Activated CD4-positive, alpha-beta T cell treated with anti-CD3 and anti-CD28 coated beads, Interleukin-2, amount 10 ng/mL, durations not matched to agents 24 days and 14 days (primary cell): ENCODE measurements at regions not wholly inside any gene's neighbourhood (a gene's known extent, or its start where the extent isn't known, plus 50 kb on each side); places are given as distances from the start of the nearest gene placed in this dataset.

ENCODE experiments used
- DNase-seq: peaks from one replicate; pipeline ENCODE4 v3.0.0; 2022
- H3K27ac Mint-ChIP-seq: one replicate; pipeline ENCODE4 v1.8.0; 2022; ENCODE audit warnings: mild to moderate bottlenecking, mixed read lengths
- H3K27me3 Mint-ChIP-seq: one replicate; pipeline ENCODE4 v1.8.0; 2022; ENCODE audit warnings: mixed read lengths
- H3K36me3 Mint-ChIP-seq: one replicate; pipeline ENCODE4 v1.8.0; 2022; ENCODE audit warnings: low read depth, mild to moderate bottlenecking, mixed read lengths
- H3K4me1 Mint-ChIP-seq: one replicate; pipeline ENCODE4 v1.8.0; 2021; ENCODE audit warnings: mixed read lengths
- H3K4me3 Mint-ChIP-seq: one replicate; pipeline ENCODE4 v1.8.0; 2022; ENCODE audit warnings: mild to moderate bottlenecking, moderate library complexity, mixed read lengths
- H3K9me3 Mint-ChIP-seq: one replicate; pipeline ENCODE4 v1.8.0; 2021; ENCODE audit warnings: mixed read lengths
- intact Hi-C: fragments of 100-400 bp; cut with micrococcal nuclease; formaldehyde crosslinking; loops from one replicate; pipeline ENCODE4 v1.15.1; 2023

- no peaks in the 10 kb centered on the region for H3K9me3 Mint-ChIP-seq
- H3K36me3 Mint-ChIP-seq, result no peaks in the 10 kb centered on the region
- intact Hi-C loops, result no loop called here
- no peak for DNase-seq
- no peak overlapping the region for H3K4me3 Mint-ChIP-seq
- H3K27me3 Mint-ChIP-seq, result no peaks in the 10 kb centered on the region
- no peaks in the 10 kb centered on the region for H3K4me1 Mint-ChIP-seq
- H3K27ac Mint-ChIP-seq, result no peak overlapping the region
These were observed 135.0 kb downstream of the FOXA2 start for GRCh38 chr20:22449188-22449973.

GRCh38 chr20:22447447-22447778 lies 137.0 kb downstream of the FOXA2 start:
- no peaks in the 10 kb centered on the region for H3K27me3 Mint-ChIP-seq
- intact Hi-C loops, result no loop called here
- no peaks in the 10 kb centered on the region for H3K36me3 Mint-ChIP-seq
- H3K9me3 Mint-ChIP-seq, result no peaks in the 10 kb centered on the region
- H3K27ac Mint-ChIP-seq, result no peak overlapping the region
- DNase-seq, result no peak
- H3K4me1 Mint-ChIP-seq, result no peaks in the 10 kb centered on the region
- no peak overlapping the region for H3K4me3 Mint-ChIP-seq

GRCh38 chr20:22446613-22447446 lies 137.5 kb downstream of the FOXA2 start:
- Mint-ChIP-seq H3K36me3 (no peaks in the 10 kb centered on the region), H3K9me3 (no peaks in the 10 kb centered on the region), H3K27me3 (no peaks in the 10 kb centered on the region), H3K4me1 (no peaks in the 10 kb centered on the region), H3K4me3 (no peak overlapping the region), H3K27ac (no peak overlapping the region)
- intact Hi-C loops, result no loop called here
- no peak for DNase-seq

GRCh38 chr20:22442318-22442717 lies 142.1 kb downstream of the FOXA2 start:
- Mint-ChIP-seq H3K27me3 (peaks cover 1% of the 10 kb centered on the region), H3K27ac (no peak overlapping the region), H3K4me1 (no peaks in the 10 kb centered on the region), H3K36me3 (no peaks in the 10 kb centered on the region), H3K9me3 (no peaks in the 10 kb centered on the region), H3K4me3 (no peak overlapping the region)
- no peak for DNase-seq
- intact Hi-C loops, result no loop called here

GRCh38 chr20:22438926-22439325 lies 145.4 kb downstream of the FOXA2 start:
- H3K4me3 Mint-ChIP-seq, result no peak overlapping the region
- intact Hi-C loops, result no loop called here
- H3K27ac Mint-ChIP-seq, result no peak overlapping the region
- no peaks in the 10 kb centered on the region for H3K9me3 Mint-ChIP-seq
- no peaks in the 10 kb centered on the region for H3K4me1 Mint-ChIP-seq
- peaks cover 2% of the 10 kb centered on the region for H3K27me3 Mint-ChIP-seq
- DNase-seq, result no peak
- H3K36me3 Mint-ChIP-seq, result no peaks in the 10 kb centered on the region

GRCh38 chr20:22438346-22438745 lies 146.0 kb downstream of the FOXA2 start:
- no peak overlapping the region for H3K27ac Mint-ChIP-seq
- no peaks in the 10 kb centered on the region for H3K36me3 Mint-ChIP-seq
- DNase-seq, result no peak
- H3K27me3 Mint-ChIP-seq, result peaks cover 2% of the 10 kb centered on the region
- no peak overlapping the region for H3K4me3 Mint-ChIP-seq
- intact Hi-C loops, result no loop called here
- no peaks in the 10 kb centered on the region for H3K9me3 Mint-ChIP-seq
- no peaks in the 10 kb centered on the region for H3K4me1 Mint-ChIP-seq

- no peak overlapping the region for H3K27ac Mint-ChIP-seq
- no peaks in the 10 kb centered on the region for H3K36me3 Mint-ChIP-seq
- peaks cover 2% of the 10 kb centered on the region for H3K27me3 Mint-ChIP-seq
- DNase-seq, result no peak
- no peak overlapping the region for H3K4me3 Mint-ChIP-seq
- intact Hi-C loops, result no loop called here
- H3K4me1 Mint-ChIP-seq, result no peaks in the 10 kb centered on the region
- no peaks in the 10 kb centered on the region for H3K9me3 Mint-ChIP-seq
These were observed 147.0 kb downstream of the FOXA2 start for GRCh38 chr20:22437354-22437753.

- intact Hi-C loops, result no loop called here
- H3K4me1 Mint-ChIP-seq, result no peaks in the 10 kb centered on the region
- H3K27me3 Mint-ChIP-seq, result no peaks in the 10 kb centered on the region
- no peak for DNase-seq
- no peak overlapping the region for H3K27ac Mint-ChIP-seq
- no peak overlapping the region for H3K4me3 Mint-ChIP-seq
- no peaks in the 10 kb centered on the region for H3K9me3 Mint-ChIP-seq
- H3K36me3 Mint-ChIP-seq, result no peaks in the 10 kb centered on the region
These were observed 153.0 kb downstream of the FOXA2 start for GRCh38 chr20:22431419-22431818.

GRCh38 chr20:22430746-22431168 lies 153.6 kb downstream of the FOXA2 start:
- intact Hi-C loops, result no loop called here
- no peaks in the 10 kb centered on the region for H3K36me3 Mint-ChIP-seq
- H3K27ac Mint-ChIP-seq, result no peak overlapping the region

GRCh38 chr20:22430154-22430745 lies 154.1 kb downstream of the FOXA2 start:
- DNase-seq, result no peak
- Mint-ChIP-seq H3K9me3 (no peaks in the 10 kb centered on the region), H3K27me3 (no peaks in the 10 kb centered on the region), H3K4me1 (no peaks in the 10 kb centered on the region), H3K4me3 (no peak overlapping the region), H3K27ac (no peak overlapping the region), H3K36me3 (no peaks in the 10 kb centered on the region)
- intact Hi-C loops, result no loop called here

More at GRCh38 chr20:22430746-22431168, 153.6 kb downstream of the FOXA2 start:
- DNase-seq, result no peak
- H3K9me3 Mint-ChIP-seq, result no peaks in the 10 kb centered on the region
- no peaks in the 10 kb centered on the region for H3K4me1 Mint-ChIP-seq
- no peak overlapping the region for H3K4me3 Mint-ChIP-seq
- no peaks in the 10 kb centered on the region for H3K27me3 Mint-ChIP-seq

GRCh38 chr20:22429175-22430153 lies 154.9 kb downstream of the FOXA2 start:
- H3K4me1 Mint-ChIP-seq, result no peaks in the 10 kb centered on the region

GRCh38 chr20:22428051-22428450 lies 156.3 kb downstream of the FOXA2 start:
- no peaks in the 10 kb centered on the region for H3K36me3 Mint-ChIP-seq
- no peak overlapping the region for H3K27ac Mint-ChIP-seq
- H3K4me1 Mint-ChIP-seq, result no peaks in the 10 kb centered on the region
- no peaks in the 10 kb centered on the region for H3K27me3 Mint-ChIP-seq
- intact Hi-C loops, result no loop called here
- no peaks in the 10 kb centered on the region for H3K9me3 Mint-ChIP-seq
- no peak overlapping the region for H3K4me3 Mint-ChIP-seq
- DNase-seq, result no peak

More at GRCh38 chr20:22429175-22430153, 154.9 kb downstream of the FOXA2 start:
- Mint-ChIP-seq H3K36me3 (no peaks in the 10 kb centered on the region), H3K9me3 (no peaks in the 10 kb centered on the region), H3K27ac (no peak overlapping the region), H3K27me3 (no peaks in the 10 kb centered on the region), H3K4me3 (no peak overlapping the region)
- intact Hi-C loops, result no loop called here
- DNase-seq, result no peak

GRCh38 chr20:22426772-22427171 lies 157.6 kb downstream of the FOXA2 start:
- Mint-ChIP-seq H3K4me1 (no peaks in the 10 kb centered on the region), H3K9me3 (no peaks in the 10 kb centered on the region)
- intact Hi-C loops, result no loop called here

More at GRCh38 chr20:22426772-22427171, 157.6 kb downstream of the FOXA2 start:
- Mint-ChIP-seq H3K27me3 (no peaks in the 10 kb centered on the region), H3K4me3 (no peak overlapping the region), H3K36me3 (no peaks in the 10 kb centered on the region), H3K27ac (no peak overlapping the region)
- no peak for DNase-seq
